ENCODE measurements at regions not wholly inside any gene's neighbourhood (a gene's known extent, or its start where the extent isn't known, plus 50 kb on each side); places are given as distances from the start of the nearest gene placed in this dataset.

DNA sequence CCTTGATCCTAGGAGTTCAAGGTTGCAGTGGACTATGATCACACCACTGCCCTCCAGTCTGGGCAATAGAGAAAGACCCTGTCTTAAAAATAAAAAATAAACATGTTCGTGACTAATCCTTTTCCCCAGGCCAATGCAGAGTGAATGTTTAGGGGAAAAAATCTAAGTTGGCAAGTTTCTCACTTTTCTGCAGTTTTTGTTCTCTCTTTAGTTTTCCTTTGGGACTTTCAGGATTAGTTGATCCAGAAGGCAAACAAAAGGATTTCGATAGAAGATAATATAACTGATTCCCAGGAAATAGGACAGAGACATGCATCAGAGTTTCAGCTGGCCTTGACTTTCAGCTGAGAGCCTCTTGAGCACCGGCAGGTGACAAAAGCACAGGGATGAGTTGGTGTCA is 53.3 kb downstream of the SOD2 start:
- TF ChIP-seq CTCF (IDR thresholded peaks at IDR 0.05; ENCODE audit: insufficient read depth, low read length, poor library complexity, severe bottlenecking) (no peak), EZH2phosphoT487 (conservative IDR thresholded peaks at IDR 0.05; ENCODE audit: low read length) (no peak)

Data from SU-DHL-6 (cell line).